IMR-90 (cell line): ENCODE measurements at regions not wholly inside any gene's neighbourhood (a gene's known extent, or its start where the extent isn't known, plus 50 kb on each side); places are given as distances from the start of the nearest gene placed in this dataset.

Experiments
- ATAC-seq: fragments of 200-7000 bp; cut with Tn5 transposase; 2 replicates; pipeline ENCODE4 v1.9.1; 2020; ENCODE audit warnings: low read depth, mild to moderate bottlenecking, moderate library complexity
- BruUV-seq: library from RNA; stranded (reverse); fragments of 400-500 nt; replicated peaks from 2 replicates; lab custom pipeline; 2021; lab: Mats Ljungman, UMichigan
- CTCF ChIA-PET: fragments of 300-600 bp; formaldehyde crosslinking; extraction: SDS; loops from one replicate; lab custom pipeline; 2021; ENCODE audit warnings: antibody characterized with exemption; lab: Yijun Ruan, JAX
- POLR2A ChIA-PET: fragments of 300-600 bp; sonication (Branson Sonifier 250); formaldehyde crosslinking; loops from one replicate; lab custom pipeline; 2022; ENCODE audit warnings: antibody characterized with exemption; ENCODE audit not compliant: unreplicated experiment; lab: Charles Lee
- DNase-seq: peaks from one replicate; pipeline ENCODE4 v3.0.0; 2013
- H2AFZ ChIP-seq: replicated peaks from 2 replicates; pipeline ENCODE3; 2013; ENCODE audit warnings: low read length, mild to moderate bottlenecking; ENCODE audit not compliant: poor library complexity
- H2AK5ac ChIP-seq: 2 replicates; pipeline ENCODE4 v1.6.1; 2013; ENCODE audit warnings: low read depth, low read length, inconsistent platforms
- H2AK9ac ChIP-seq: replicated peaks from 2 replicates; pipeline ENCODE3; 2013; ENCODE audit warnings: mild to moderate bottlenecking, low read depth, low read length, moderate library complexity; ENCODE audit not compliant: poor library complexity
- H2BK120ac ChIP-seq: 2 replicates; pipeline ENCODE4 v1.6.1; 2013; ENCODE audit warnings: low read depth, low read length, inconsistent platforms
- H2BK15ac ChIP-seq: 3 replicates; pipeline ENCODE4 v1.6.1; 2013; ENCODE audit warnings: low read depth, low read length, inconsistent platforms
- H2BK20ac ChIP-seq: 2 replicates; pipeline ENCODE4 v1.6.1; 2013; ENCODE audit warnings: low read depth, mild to moderate bottlenecking, inconsistent platforms, low read length, moderate library complexity
- H2BK5ac ChIP-seq: 2 replicates; pipeline ENCODE4 v1.6.1; 2013; ENCODE audit warnings: mild to moderate bottlenecking, low read depth, low read length, inconsistent platforms; ENCODE audit not compliant: poor library complexity, severe bottlenecking
- H3K14ac ChIP-seq: replicated peaks from 2 replicates; pipeline ENCODE4 v1.6.1; 2013; ENCODE audit warnings: low read depth, low read length, inconsistent platforms
- H3K18ac ChIP-seq: 2 replicates; pipeline ENCODE4 v1.6.1; 2013; ENCODE audit warnings: low read depth, low read length, control low read depth
- H3K23ac ChIP-seq: 2 replicates; pipeline ENCODE4 v1.6.1; 2013; ENCODE audit warnings: low read depth, low read length, inconsistent platforms
- H3K27ac ChIP-seq: 2 replicates; pipeline ENCODE4 v1.5.1; 2013; ENCODE audit warnings: mild to moderate bottlenecking, control low read depth, low read length; ENCODE audit not compliant: insufficient read depth
- H3K27me3 ChIP-seq: 2 replicates; pipeline ENCODE4 v1.6.1; 2013; ENCODE audit warnings: low read length; ENCODE audit not compliant: control insufficient read depth, insufficient read depth
- H3K36me3 ChIP-seq: 2 replicates; pipeline ENCODE4 v1.6.1; 2013; ENCODE audit warnings: low read length, mixed read lengths; ENCODE audit not compliant: control insufficient read depth, insufficient read depth
- H3K4ac ChIP-seq: 2 replicates; pipeline ENCODE4 v1.6.1; 2013; ENCODE audit warnings: low read depth, low read length, inconsistent platforms
- H3K4me1 ChIP-seq: 2 replicates; pipeline ENCODE4 v1.6.1; 2013; ENCODE audit warnings: low read length, mixed read lengths; ENCODE audit not compliant: control insufficient read depth, insufficient read depth
- H3K4me2 ChIP-seq: 2 replicates; pipeline ENCODE4 v1.6.1; 2013; ENCODE audit warnings: low read depth, mild to moderate bottlenecking, control low read depth, low read length, moderate library complexity
- H3K4me3 ChIP-seq: 2 replicates; pipeline ENCODE4 v1.5.1; 2013; ENCODE audit warnings: low read depth, mild to moderate bottlenecking, control low read depth, low read length, moderate library complexity; ENCODE audit not compliant: insufficient read depth
- H3K56ac ChIP-seq: 2 replicates; pipeline ENCODE4 v1.6.1; 2013; ENCODE audit warnings: low read length, inconsistent platforms; ENCODE audit not compliant: insufficient read depth; ENCODE audit errors: extremely low read depth
- H3K79me1 ChIP-seq, 2 experiments: 2 replicates each; pipeline ENCODE4 v1.6.1; 2013; ENCODE audit warnings: low read length in 2 of 2, inconsistent platforms in 1 of 2, low read depth in 1 of 2
- H3K9ac ChIP-seq: 2 replicates; pipeline ENCODE4 v1.6.1; 2013; ENCODE audit warnings: low read depth, low read length, control low read depth
- H3K9me1 ChIP-seq: 2 replicates; pipeline ENCODE4 v1.6.1; 2013; ENCODE audit warnings: low read length, inconsistent platforms; ENCODE audit not compliant: insufficient read depth
- H3K9me3 ChIP-seq: 2 replicates; pipeline ENCODE4 v1.6.1; 2013; ENCODE audit warnings: low read length; ENCODE audit not compliant: control insufficient read depth, insufficient read depth
- H4K20me1 ChIP-seq: 2 replicates; pipeline ENCODE4 v1.6.1; 2013; ENCODE audit warnings: low read length, inconsistent platforms; ENCODE audit not compliant: insufficient read depth
- H4K5ac ChIP-seq: 2 replicates; pipeline ENCODE4 v1.6.1; 2013; ENCODE audit warnings: mild to moderate bottlenecking, low read depth, low read length, control low read depth
- H4K8ac ChIP-seq, 2 experiments: 2 replicates each; pipeline ENCODE4 v1.6.1; 2013; ENCODE audit warnings: low read depth in 2 of 2, low read length in 2 of 2, control low read depth in 1 of 2, inconsistent platforms in 1 of 2
- H4K91ac ChIP-seq: 2 replicates; pipeline ENCODE4 v1.6.1; 2013; ENCODE audit warnings: low read depth, low read length, inconsistent platforms; ENCODE audit not compliant: insufficient read depth
- CEBPB ChIP-seq: IDR thresholded peaks from 2 replicates; pipeline ENCODE4 v1.6.1; 2012; ENCODE audit warnings: low read depth, low read length, improper control_type of control experiment
- CHD1 ChIP-seq: IDR thresholded peaks from 2 replicates; pipeline ENCODE4 v1.6.1; 2012; ENCODE audit warnings: low read depth, low read length, improper control_type of control experiment
- USF2 ChIP-seq: fragments of 150-350 bp; IDR thresholded peaks from 2 replicates; pipeline ENCODE4 v1.6.1; 2017; ENCODE audit warnings: mild to moderate bottlenecking, antibody characterized with exemption, low read length, low read depth
- WGBS, 2 experiments: methylation state at CpG; one replicate each; pipeline versions ENCODE4 v1.1.5 to v1.1.7; 2013; ENCODE audit warnings: missing lambda C conversion rate in 2 of 2; ENCODE audit not compliant: insufficient read length in 1 of 2; ENCODE audit errors: extremely low coverage in 2 of 2; 5-methylcytosine and 5-hydroxymethylcytosine counted together
- dilution Hi-C: fragments of 300-500 bp; cut with HindIII; formaldehyde crosslinking; loops from one replicate; pipeline ENCODE4 v1.14.3; 2018; ENCODE audit warnings: low sequenced_read_pairs; ENCODE audit not compliant: unreplicated experiment
- in situ Hi-C: fragments of 300-500 bp; cut with MboI; formaldehyde crosslinking; loops from 3 replicates; pipeline ENCODE4 v1.14.3; 2019; ENCODE audit warnings: low sequenced_read_pairs, inconsistent platforms, mixed read lengths
- intact Hi-C: fragments of 100-400 bp; cut with micrococcal nuclease; formaldehyde crosslinking; loops from 2 replicates; pipeline ENCODE4 v1.10.0; 2022

GRCh38 chr5:153429761-153430380 is 60.6 kb upstream of the GRIA1 start:
- H3K79me1 ChIP-seq, result no peaks in the 10 kb centered on the region
- no peaks in the 10 kb centered on the region for H3K27me3 ChIP-seq
- H2AK9ac ChIP-seq, result no peak overlapping the region
- H3K36me3 ChIP-seq, result no peaks in the 10 kb centered on the region
- DNase-seq (no peak), ATAC-seq (no peak)
- ChIA-PET CTCF (no interaction called here), POLR2A (no interaction called here)
- TF ChIP-seq USF2, result no peak
- 0 out of 2 replicates have a peak, but pooled peaks have one; percentile 17 for TF ChIP-seq CEBPB
- no peak for TF ChIP-seq CHD1
- H2BK120ac ChIP-seq, result no peak overlapping the region
- no CpG with 5 or more reads among the region's 1 CpG for whole genome bisulfite sequencing, 2 experiments
- no peak overlapping the region for H3K4ac ChIP-seq
- no peak overlapping the region for H2BK5ac ChIP-seq
- H3K18ac ChIP-seq, result no peak overlapping the region
- no peak overlapping the region for H3K56ac ChIP-seq
- no peak overlapping the region for H4K5ac ChIP-seq
- H3K27ac ChIP-seq, result no peak overlapping the region
- no peak overlapping the region for H3K14ac ChIP-seq
- H2BK15ac ChIP-seq, result no peak overlapping the region
- H3K4me2 ChIP-seq, result no peak overlapping the region
- dilution Hi-C loops (no loop called here), in situ Hi-C loops (no loop called here), intact Hi-C loops (no loop called here)
- no peaks in the 10 kb centered on the region for H3K4me1 ChIP-seq
- H4K20me1 ChIP-seq, result no peaks in the 10 kb centered on the region
- H2AK5ac ChIP-seq, result no peak overlapping the region
- no peak overlapping the region for H3K4me3 ChIP-seq
- no peaks in the 10 kb centered on the region for H3K9me3 ChIP-seq
- no peak overlapping the region for H3K23ac ChIP-seq
- H3K9me1 ChIP-seq, result no peaks in the 10 kb centered on the region
- H4K91ac ChIP-seq, result no peak overlapping the region
- no peak overlapping the region for H2AFZ ChIP-seq
- H2BK20ac ChIP-seq, result no peak overlapping the region
- H3K9ac ChIP-seq, result no peak overlapping the region
- H4K8ac ChIP-seq, result no peak overlapping the region
- BruUV-seq, result no TSS peak
